H1 (cell line): ENCODE measurements at regions not wholly inside any gene's neighbourhood (a gene's known extent, or its start where the extent isn't known, plus 50 kb on each side); places are given as distances from the start of the nearest gene placed in this dataset.

Experiments
- CTCF ChIA-PET: fragments of 300-600 bp; sonication (Branson Sonifier 250); formaldehyde crosslinking; loops from one replicate; lab custom pipeline; 2021; ENCODE audit not compliant: partially characterized antibody; lab: Charles Lee
- POLR2A ChIA-PET: fragments of 300-600 bp; sonication (Branson Sonifier 250); formaldehyde crosslinking; loops from one replicate; lab custom pipeline; 2021; ENCODE audit warnings: inconsistent platforms; ENCODE audit not compliant: partially characterized antibody; lab: Charles Lee
- DNase-seq, 2 experiments: peaks; one replicate each; pipeline versions ENCODE4 v3.0.0 to v3.0.0-alpha.2; 2010 to 2022; ENCODE audit warnings: low spot score in 2 of 2, low read depth in 1 of 2, mixed read lengths in 1 of 2
- FAIRE-seq: peaks from 2 replicates; lab custom pipeline; 2011; peaks lifted over from hg19 to GRCh38; lab: Jason Lieb, UNC
- H2AFZ ChIP-seq: 2 replicates; pipeline ENCODE4 v1.8.1; 2012; ENCODE audit warnings: low read length, inconsistent platforms
- H2AK5ac ChIP-seq: 2 replicates; pipeline ENCODE4 v1.6.1; 2013; ENCODE audit warnings: low read depth, low read length
- H2BK120ac ChIP-seq: replicated peaks from 2 replicates; pipeline ENCODE3; 2013; ENCODE audit warnings: low read depth, low read length, inconsistent platforms
- H2BK12ac ChIP-seq: 2 replicates; pipeline ENCODE4 v1.6.1; 2013; ENCODE audit warnings: low read depth, low read length
- H2BK15ac ChIP-seq: 2 replicates; pipeline ENCODE4 v1.6.1; 2013; ENCODE audit warnings: low read length
- H2BK20ac ChIP-seq: 2 replicates; pipeline ENCODE4 v1.6.1; 2013; ENCODE audit warnings: low read length
- H2BK5ac ChIP-seq: 2 replicates; pipeline ENCODE4 v1.6.1; 2013; ENCODE audit warnings: low read depth, low read length
- H3K14ac ChIP-seq: 2 replicates; pipeline ENCODE4 v1.6.1; 2013; ENCODE audit warnings: inconsistent platforms; ENCODE audit not compliant: insufficient read length
- H3K18ac ChIP-seq: 2 replicates; pipeline ENCODE4 v1.6.1; 2013; ENCODE audit warnings: low read length; ENCODE audit errors: extremely low read depth
- H3K23ac ChIP-seq: 2 replicates; pipeline ENCODE4 v1.6.1; 2013; ENCODE audit warnings: inconsistent platforms; ENCODE audit not compliant: insufficient read length
- H3K23me2 ChIP-seq: 2 replicates; pipeline ENCODE4 v1.6.1; 2013; ENCODE audit warnings: low read depth, low read length
- H3K27ac ChIP-seq: 2 replicates; pipeline ENCODE4 v1.6.1; 2011; ENCODE audit warnings: low read depth, low read length, inconsistent platforms
- H3K27me3 ChIP-seq, 4 experiments: replicated peaks in 1 of 4; 1 replicate in 1 of 4; 2 replicates in 3 of 4; pipeline versions ENCODE4 v1.6.1 to v1.8.1; 2011 to 2013; ENCODE audit warnings: low read length in 3 of 4, mild to moderate bottlenecking in 3 of 4, inconsistent platforms in 2 of 4, mixed read lengths in 2 of 4, moderate library complexity in 1 of 4; ENCODE audit not compliant: control insufficient read depth in 3 of 4, insufficient read depth in 3 of 4; ENCODE audit errors: extremely low read depth in 1 of 4
- H3K36me3 ChIP-seq, 4 experiments: 2 replicates each; pipeline versions ENCODE4 v1.6.1 to v1.8.1; 2011 to 2013; ENCODE audit warnings: mild to moderate bottlenecking in 4 of 4, low read length in 3 of 4, moderate library complexity in 2 of 4, control low read depth in 1 of 4, inconsistent platforms in 1 of 4; ENCODE audit not compliant: insufficient read depth in 4 of 4, control insufficient read depth in 2 of 4
- H3K4ac ChIP-seq: replicated peaks from 2 replicates; pipeline ENCODE3; 2013; ENCODE audit warnings: low read length, low read depth, mixed read lengths, inconsistent platforms; ENCODE audit not compliant: insufficient read length
- H3K4me1 ChIP-seq, 4 experiments: replicated peaks in 1 of 4; 1 replicate in 1 of 4; 2 replicates in 3 of 4; pipeline versions ENCODE4 v1.6.1 to v1.8.1; 2011 to 2013; ENCODE audit warnings: low read length in 3 of 4, inconsistent platforms in 2 of 4, mixed read lengths in 1 of 4; ENCODE audit not compliant: insufficient read depth in 4 of 4, control insufficient read depth in 3 of 4
- H3K4me2 ChIP-seq, 2 experiments: 2 replicates each; pipeline versions ENCODE4 v1.6.1 to v1.8.1; 2011 to 2013; ENCODE audit warnings: low read depth in 2 of 2, low read length in 2 of 2, control low read depth in 1 of 2, inconsistent platforms in 1 of 2, mild to moderate bottlenecking in 1 of 2; ENCODE audit not compliant: insufficient read depth in 1 of 2
- H3K4me3 ChIP-seq, 4 experiments: fragments of 200-600, 300-600 bp in 1 of 4; sonication (generic), shearing (Covaris generic), sonication (Bioruptor Twin) in 1 of 4; 2 replicates each; pipeline versions ENCODE4 v1.5.1 to v1.8.1; 2011 to 2016; ENCODE audit warnings: low read length in 4 of 4, low read depth in 3 of 4, control low read depth in 2 of 4, inconsistent platforms in 2 of 4, mild to moderate bottlenecking in 2 of 4, mixed read lengths in 1 of 4, moderate library complexity in 1 of 4; ENCODE audit not compliant: insufficient read depth in 2 of 4; ENCODE audit errors: extremely low read depth in 1 of 4
- H3K56ac ChIP-seq: replicated peaks from 2 replicates; pipeline ENCODE3; 2013; ENCODE audit warnings: low read depth, mild to moderate bottlenecking, mixed read lengths, low read length, inconsistent platforms; ENCODE audit not compliant: insufficient read length
- H3K79me1 ChIP-seq: 2 replicates; pipeline ENCODE4 v1.6.1; 2013; ENCODE audit warnings: low read depth, low read length, control low read depth
- H3K79me2 ChIP-seq, 2 experiments: 2 replicates each; pipeline versions ENCODE4 v1.6.1 to v1.8.1; 2012 to 2013; ENCODE audit warnings: low read length in 2 of 2, mild to moderate bottlenecking in 2 of 2, inconsistent platforms in 1 of 2; ENCODE audit not compliant: insufficient read depth in 2 of 2, control insufficient read depth in 1 of 2
- H3K9ac ChIP-seq, 4 experiments: replicated peaks in 1 of 4; 1 replicate in 1 of 4; 2 replicates in 3 of 4; pipeline versions ENCODE4 v1.6.1 to v1.8.1; 2011 to 2013; ENCODE audit warnings: low read depth in 3 of 4, low read length in 3 of 4, control low read depth in 2 of 4, mild to moderate bottlenecking in 2 of 4, moderate library complexity in 2 of 4, inconsistent platforms in 1 of 4; ENCODE audit errors: extremely low read depth in 1 of 4
- H3K9me3 ChIP-seq, 2 experiments: 2 replicates each; pipeline versions ENCODE4 v1.6.1 to v1.8.1; 2012 to 2013; ENCODE audit warnings: mild to moderate bottlenecking in 2 of 2, moderate library complexity in 2 of 2, control low read depth in 1 of 2, inconsistent platforms in 1 of 2, low read depth in 1 of 2, low read length in 1 of 2, mixed read lengths in 1 of 2; ENCODE audit not compliant: insufficient read depth in 2 of 2
- H4K20me1 ChIP-seq, 2 experiments: replicated peaks in 1 of 2; 2 replicates each; pipeline versions ENCODE3 to v1.8.1; 2011 to 2013; ENCODE audit warnings: inconsistent platforms in 2 of 2, low read length in 2 of 2, mild to moderate bottlenecking in 1 of 2; ENCODE audit not compliant: insufficient read depth in 2 of 2, control insufficient read depth in 1 of 2
- H4K5ac ChIP-seq: 2 replicates; pipeline ENCODE4 v1.6.1; 2013; ENCODE audit warnings: low read length, low read depth, mixed read lengths, inconsistent platforms; ENCODE audit not compliant: insufficient read length
- H4K8ac ChIP-seq: 2 replicates; pipeline ENCODE4 v1.8.0; 2013; ENCODE audit warnings: mild to moderate bottlenecking, moderate library complexity, low read length, inconsistent platforms; ENCODE audit not compliant: insufficient read depth; ENCODE audit errors: extremely low read depth
- H4K91ac ChIP-seq: replicated peaks from 2 replicates; pipeline ENCODE3; 2013; ENCODE audit warnings: low read length, mixed read lengths, inconsistent platforms; ENCODE audit not compliant: insufficient read length
- BCL11A ChIP-seq, 2 experiments: IDR thresholded peaks; one replicate each; pipeline ENCODE4 v1.6.1; 2011; ENCODE audit warnings: low read depth in 2 of 2, low read length in 2 of 2, mild to moderate bottlenecking in 2 of 2
- CHD1 ChIP-seq: IDR thresholded peaks from 2 replicates; pipeline ENCODE4 v1.6.1; 2012; ENCODE audit warnings: low read depth, low read length, improper control_type of control experiment
- EP300 ChIP-seq, 2 experiments: IDR thresholded peaks; 1 replicate in 1 of 2; 2 replicates in 1 of 2; pipeline ENCODE4 v1.6.1; 2011 to 2012; ENCODE audit warnings: low read depth in 2 of 2, low read length in 2 of 2, mild to moderate bottlenecking in 2 of 2, borderline replicate concordance in 1 of 2, inconsistent platforms in 1 of 2, moderate library complexity in 1 of 2
- HDAC6 ChIP-seq: IDR thresholded peaks from one replicate; pipeline ENCODE4 v1.7.1; 2012; ENCODE audit warnings: low read depth, mild to moderate bottlenecking, inconsistent platforms, low read length, moderate library complexity
- JUND ChIP-seq: IDR thresholded peaks from 2 replicates; pipeline ENCODE4 v1.6.1; 2011; ENCODE audit warnings: mild to moderate bottlenecking, improper control_type of control experiment, low read length
- POLR2A ChIP-seq, 2 experiments: IDR thresholded peaks; 1 replicate in 1 of 2; 2 replicates in 1 of 2; pipeline ENCODE4 v1.6.1; 2011; ENCODE audit warnings: low read depth in 2 of 2, low read length in 2 of 2, mild to moderate bottlenecking in 2 of 2; ENCODE audit errors: control extremely low read depth in 1 of 2
- RAD21 ChIP-seq, 2 experiments: IDR thresholded peaks in 1 of 2; conservative IDR thresholded peaks in 1 of 2; 2 replicates each; pipeline ENCODE4 v1.6.1; 2011; ENCODE audit warnings: low read depth in 2 of 2, low read length in 2 of 2, improper control_type of control experiment in 1 of 2, inconsistent platforms in 1 of 2, mild to moderate bottlenecking in 1 of 2, moderate library complexity in 1 of 2
- SIN3A ChIP-seq, 2 experiments: IDR thresholded peaks in 1 of 2; conservative IDR thresholded peaks in 1 of 2; 2 replicates each; pipeline ENCODE4 v1.6.1; 2011 to 2012; ENCODE audit warnings: low read length in 2 of 2, improper control_type of control experiment in 1 of 2, low read depth in 1 of 2, mild to moderate bottlenecking in 1 of 2
- SP2 ChIP-seq: IDR thresholded peaks from 2 replicates; pipeline ENCODE4 v1.6.1; 2012; ENCODE audit warnings: mild to moderate bottlenecking, low read length, inconsistent platforms
- SP4 ChIP-seq: IDR thresholded peaks from 2 replicates; pipeline ENCODE4 v1.6.1; 2012; ENCODE audit warnings: low read length, inconsistent platforms
- WGBS, 2 experiments: shearing (Covaris generic) in 1 of 2; methylation state at CpG; one replicate each; pipeline versions ENCODE4 v1.1.6 to v1.1.7; 2013 to 2015; ENCODE audit warnings: low lambda C conversion rate in 2 of 2, mixed read lengths in 2 of 2, inconsistent platforms in 1 of 2, low coverage in 1 of 2, missing lambda C conversion rate in 1 of 2; ENCODE audit not compliant: insufficient replicate concordance in 2 of 2, insufficient coverage in 1 of 2, insufficient read length in 1 of 2; ENCODE audit errors: extremely low coverage in 1 of 2, missing lambda C conversion rate in 1 of 2; 5-methylcytosine and 5-hydroxymethylcytosine counted together
- TF ChIP-seq, protein P1 (sequence below): IDR thresholded peaks from 2 replicates; pipeline ENCODE4 v1.6.1; 2012; ENCODE audit warnings: low read length, inconsistent platforms

DNA sequence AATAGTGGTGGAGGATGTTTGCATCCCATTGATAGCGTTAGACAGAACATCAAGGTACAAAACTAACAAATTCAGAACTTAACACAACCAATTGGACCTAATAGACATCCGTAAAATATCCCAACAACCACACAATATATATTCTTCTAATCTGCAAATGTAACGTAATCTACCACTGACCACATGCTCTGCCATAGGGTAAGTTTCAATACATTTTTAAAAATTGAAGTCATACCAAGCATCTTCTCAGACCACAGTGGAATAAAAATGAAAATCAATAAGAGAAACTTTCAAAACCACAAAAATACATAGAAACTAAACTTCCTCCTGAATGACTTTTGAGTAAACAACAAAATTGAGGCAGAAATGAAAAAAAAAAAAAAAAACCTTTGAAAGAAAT lies 1087.5 kb downstream of the KCNT2 start:
- Histone ChIP-seq H3K14ac (no peak overlapping the region), H2BK15ac (no peak overlapping the region), H2AFZ (no peak overlapping the region), H2BK20ac (no peak overlapping the region), H3K4me2 (no peak overlapping the region), H4K8ac (no peak overlapping the region), H3K79me2 (no peaks in the 10 kb centered on the region), H3K4me1 (no peaks in the 10 kb centered on the region), H4K5ac (no peak overlapping the region), H4K91ac (no peak overlapping the region), H2BK12ac (no peak overlapping the region), H3K79me1 (no peaks in the 10 kb centered on the region), H2AK5ac (no peak overlapping the region), H3K23ac (no peak overlapping the region), H3K9ac (no peak overlapping the region), H3K4ac (no peak overlapping the region), H2BK5ac (no peak overlapping the region), H4K20me1 (no peaks in the 10 kb centered on the region), H3K9me3 (no peaks in the 10 kb centered on the region), H3K27me3 (no peaks in the 10 kb centered on the region), H3K36me3 (no peaks in the 10 kb centered on the region), H3K23me2 (no peaks in the 10 kb centered on the region), H2BK120ac (no peak overlapping the region), H3K27ac (no peak overlapping the region), H3K56ac (no peak overlapping the region), H3K4me3 (no peak overlapping the region), H3K18ac (no peak overlapping the region)
- 90% methylated on average over 3 of the region's 3 CpGs; no CpG with 5 or more reads in 1 of the 2 experiments for WGBS, 2 experiments
- TF ChIP-seq, protein P1, sequence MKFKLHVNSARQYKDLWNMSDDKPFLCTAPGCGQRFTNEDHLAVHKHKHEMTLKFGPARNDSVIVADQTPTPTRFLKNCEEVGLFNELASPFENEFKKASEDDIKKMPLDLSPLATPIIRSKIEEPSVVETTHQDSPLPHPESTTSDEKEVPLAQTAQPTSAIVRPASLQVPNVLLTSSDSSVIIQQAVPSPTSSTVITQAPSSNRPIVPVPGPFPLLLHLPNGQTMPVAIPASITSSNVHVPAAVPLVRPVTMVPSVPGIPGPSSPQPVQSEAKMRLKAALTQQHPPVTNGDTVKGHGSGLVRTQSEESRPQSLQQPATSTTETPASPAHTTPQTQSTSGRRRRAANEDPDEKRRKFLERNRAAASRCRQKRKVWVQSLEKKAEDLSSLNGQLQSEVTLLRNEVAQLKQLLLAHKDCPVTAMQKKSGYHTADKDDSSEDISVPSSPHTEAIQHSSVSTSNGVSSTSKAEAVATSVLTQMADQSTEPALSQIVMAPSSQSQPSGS, result no peak
- TF ChIP-seq EP300 (IDR thresholded peaks at IDR 0.05; ENCODE audit: borderline replicate concordance in 1 of 2, low read depth in 2 of 2, low read length in 2 of 2), result no peak
- TF ChIP-seq SP4, result no peak
- no peak for TF ChIP-seq RAD21 (IDR thresholded peaks at IDR 0.05 in 1 of 2, conservative IDR thresholded peaks at IDR 0.05 in 1 of 2; ENCODE audit: low read depth in 2 of 2, low read length in 2 of 2)
- TF ChIP-seq POLR2A (IDR thresholded peaks at IDR 0.05; ENCODE audit: control extremely low read depth in 1 of 2, low read depth in 2 of 2, low read length in 2 of 2), result no peak
- TF ChIP-seq JUND, result no peak
- no peak for TF ChIP-seq HDAC6
- TF ChIP-seq SP2, result no peak
- no peak for TF ChIP-seq SIN3A (conservative IDR thresholded peaks at IDR 0.05 in 1 of 2, IDR thresholded peaks at IDR 0.05 in 1 of 2; ENCODE audit: low read depth in 1 of 2, low read length in 2 of 2)
- no peak for TF ChIP-seq CHD1
- no peak for TF ChIP-seq BCL11A (IDR thresholded peaks at IDR 0.05; ENCODE audit: low read depth in 2 of 2, low read length in 2 of 2)
- no peak for DNase-seq
- FAIRE-seq, result no peak
- CTCF ChIA-PET, result no interaction called here
- POLR2A ChIA-PET, result no interaction called here
